HG03097 (cell line): ENCODE measurements at regions not wholly inside any gene's neighbourhood (a gene's known extent, or its start where the extent isn't known, plus 50 kb on each side); places are given as distances from the start of the nearest gene placed in this dataset.

Experiments used
- ATAC-seq: cut with Tn5 transposase; IDR thresholded peaks from one replicate; pipeline ENCODE4 v1.9.1; 2021; ENCODE audit not compliant: unreplicated experiment, low FRiP score

DNA sequence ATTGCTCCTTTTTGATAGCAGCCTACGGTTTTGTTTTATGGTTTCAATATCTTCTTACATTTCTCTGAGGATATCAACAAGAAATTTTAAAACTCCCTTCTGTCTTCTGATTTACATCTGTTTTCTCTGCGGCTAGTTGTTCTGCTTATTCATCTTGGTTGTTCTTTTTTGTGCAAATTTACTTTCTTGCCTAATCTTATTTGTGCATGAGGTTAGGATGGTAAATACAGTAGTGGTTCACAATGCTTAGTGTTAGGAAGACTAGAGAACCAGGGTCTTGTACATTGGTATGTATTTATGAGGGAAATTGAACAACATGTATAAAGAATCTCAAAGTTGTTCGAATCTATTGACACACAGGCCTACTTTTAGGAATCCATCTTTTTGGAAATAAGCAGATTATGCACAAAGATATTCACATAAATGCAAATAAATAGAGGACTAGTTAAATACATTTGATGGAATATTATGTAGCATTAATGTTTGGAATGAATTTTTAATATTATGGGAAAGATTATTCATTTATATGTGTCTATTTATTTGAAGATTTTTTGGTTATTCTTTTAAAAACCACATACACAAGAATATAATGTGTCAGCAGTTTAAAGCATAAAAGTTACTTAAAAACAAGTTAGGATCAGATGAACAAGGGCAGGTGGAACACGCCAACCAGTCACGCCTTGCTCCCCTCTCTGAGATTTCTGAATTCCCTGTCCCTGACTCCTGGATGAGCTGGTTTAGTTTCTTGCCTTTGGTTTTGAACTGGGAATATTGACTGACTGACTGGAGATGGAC, 51.4 kb upstream of the RFC3 start:
- no peak for ATAC-seq

DNA sequence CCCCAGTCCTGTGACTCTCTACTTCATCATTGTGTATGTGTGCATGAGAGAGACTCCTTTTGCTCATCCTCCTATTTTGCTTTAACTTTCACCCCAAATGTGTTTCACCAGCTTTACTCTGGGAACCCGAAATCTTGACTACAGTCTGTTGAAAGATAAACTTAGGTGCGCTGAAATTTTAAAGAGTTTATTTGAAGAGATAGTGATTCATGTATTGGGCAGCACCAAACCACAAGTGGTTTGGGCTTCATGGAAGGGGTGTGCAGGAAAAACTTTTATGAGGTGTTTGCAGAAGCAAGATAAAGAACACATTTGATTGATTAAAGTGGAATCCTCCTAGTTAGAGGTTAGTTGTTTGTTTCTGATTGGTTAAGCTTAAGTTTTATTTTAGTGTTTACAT, 50.8 kb upstream of the RFC3 start:
- ATAC-seq = no peak
